HFF-Myc (cell line): ENCODE measurements at regions not wholly inside any gene's neighbourhood (a gene's known extent, or its start where the extent isn't known, plus 50 kb on each side); places are given as distances from the start of the nearest gene placed in this dataset.
A peak's percentile ranks its signal among the peaks of the same experiment; 100 is the strongest.

Experiments
- DNase-seq: peaks from one replicate; pipeline ENCODE4 v3.0.0-alpha.2; 2011; ENCODE audit warnings: low read depth; ENCODE audit errors: extremely low read depth
- H3K4me3 ChIP-seq: replicated peaks from 2 replicates; pipeline ENCODE4 v1.5.1; 2011; ENCODE audit warnings: low read depth, mild to moderate bottlenecking, control low read depth, low read length
- CTCF ChIP-seq: IDR thresholded peaks from 2 replicates; pipeline ENCODE4 v1.5.1; 2012; ENCODE audit warnings: mild to moderate bottlenecking, low read depth, low read length, control low read depth; ENCODE audit errors: missing control alignments

GRCh38 chr18:55857956-55858355, 270.0 kb upstream of the TCF4 start:
- no peak for DNase-seq
- no peak overlapping the region for H3K4me3 ChIP-seq
- TF ChIP-seq CTCF = no peak

GRCh38 chr18:55857409-55857808, 269.4 kb upstream of the TCF4 start:
- no peak for TF ChIP-seq CTCF
- DNase-seq = no peak
- H3K4me3 ChIP-seq = no peak overlapping the region

- H3K4me3 ChIP-seq = no peak overlapping the region
- no peak for DNase-seq
- no peak for TF ChIP-seq CTCF
These were observed 268.7 kb upstream of the TCF4 start for GRCh38 chr18:55856679-55857078.

GRCh38 chr18:55856229-55856628, 268.2 kb upstream of the TCF4 start:
- H3K4me3 ChIP-seq = no peak overlapping the region
- peak; percentile 76 for DNase-seq
- TF ChIP-seq CTCF = no peak

GRCh38 chr18:55853268-55853667, 265.3 kb upstream of the TCF4 start:
- DNase-seq = no peak
- no peak for TF ChIP-seq CTCF
- H3K4me3 ChIP-seq = no peak overlapping the region

GRCh38 chr18:55850904-55851303, 262.9 kb upstream of the TCF4 start:
- H3K4me3 ChIP-seq = no peak overlapping the region
- DNase-seq = no peak
- TF ChIP-seq CTCF = no peak

- no peak overlapping the region for H3K4me3 ChIP-seq
- no peak for DNase-seq
- no peak for TF ChIP-seq CTCF
These were observed 261.4 kb upstream of the TCF4 start for GRCh38 chr18:55849391-55849790.
